Smooth muscle cell (in vitro differentiated cells): ENCODE measurements at regions not wholly inside any gene's neighbourhood (a gene's known extent, or its start where the extent isn't known, plus 50 kb on each side); places are given as distances from the start of the nearest gene placed in this dataset.

ENCODE experiments used
- DNase-seq: peaks from one replicate; lab custom pipeline; 2025; ENCODE audit not compliant: unreplicated experiment; lab: John Stamatoyannopoulos, UW
- H2AFZ ChIP-seq: fragments of 200-600 bp; sonication (generic); 2 replicates; pipeline ENCODE4 v1.6.0; 2016; ENCODE audit warnings: antibody characterized with exemption, low read depth, mild to moderate bottlenecking
- H3F3A ChIP-seq: fragments of 200-600 bp; sonication (generic); 2 replicates; pipeline ENCODE4 v1.6.0; 2017; ENCODE audit warnings: antibody characterized with exemption, low read depth
- H3K27ac ChIP-seq: fragments of 200-600 bp; sonication (generic); 2 replicates; pipeline ENCODE4 v1.5.1; 2016; ENCODE audit warnings: low read depth, mild to moderate bottlenecking
- H3K27me3 ChIP-seq: fragments of 200-600 bp; sonication (generic); 2 replicates; pipeline ENCODE4 v1.6.1; 2016; ENCODE audit warnings: low read depth, mild to moderate bottlenecking
- H3K36me3 ChIP-seq: fragments of 200-600 bp; sonication (generic); 2 replicates; pipeline ENCODE4 v1.5.1; 2016; ENCODE audit warnings: low read depth
- H3K4me1 ChIP-seq: fragments of 200-600 bp; sonication (generic); 2 replicates; pipeline ENCODE4 v1.5.1; 2016; ENCODE audit warnings: low read depth
- H3K4me2 ChIP-seq: fragments of 200-600 bp; sonication (generic); 2 replicates; pipeline ENCODE4 v1.6.0; 2016; ENCODE audit warnings: mild to moderate bottlenecking
- H3K4me3 ChIP-seq: fragments of 200-600 bp; sonication (generic); 2 replicates; pipeline ENCODE4 v1.5.1; 2016; ENCODE audit warnings: mild to moderate bottlenecking
- H3K79me2 ChIP-seq: fragments of 200-600 bp; sonication (generic); 2 replicates; pipeline ENCODE4 v1.6.0; 2016; ENCODE audit warnings: low read depth, mild to moderate bottlenecking
- H3K9ac ChIP-seq: fragments of 200-600 bp; sonication (generic); 2 replicates; pipeline ENCODE4 v1.6.0; 2016; ENCODE audit warnings: low read depth
- H3K9me3 ChIP-seq: fragments of 200-600 bp; sonication (generic); replicated peaks from 2 replicates; pipeline ENCODE4 v1.5.1; 2016; ENCODE audit warnings: low read depth
- H4K20me1 ChIP-seq: fragments of 200-600 bp; sonication (generic); 2 replicates; pipeline ENCODE4 v1.6.0; 2016; ENCODE audit warnings: low read depth
- CTCF ChIP-seq: fragments of 200-600 bp; sonication (generic); IDR thresholded peaks from 2 replicates; pipeline ENCODE4 v1.5.1; 2017; ENCODE audit warnings: borderline replicate concordance, mild to moderate bottlenecking, antibody characterized with exemption; ENCODE audit not compliant: insufficient read depth, poor library complexity, severe bottlenecking
- WGBS: methylation state at CpG from one replicate; pipeline ENCODE4 v1.1.7; 2016; ENCODE audit warnings: low lambda C conversion rate; 5-methylcytosine and 5-hydroxymethylcytosine counted together

GRCh38 chr12:14186193-14186502, 179.3 kb upstream of the ATF7IP start:
- Histone ChIP-seq H3K27ac (no peak overlapping the region), H2AFZ (no peak overlapping the region), H3K4me3 (no peak overlapping the region), H3K79me2 (no peaks in the 10 kb centered on the region), H4K20me1 (no peaks in the 10 kb centered on the region), H3F3A (no peaks in the 10 kb centered on the region), H3K27me3 (no peaks in the 10 kb centered on the region), H3K9ac (no peak overlapping the region), H3K4me2 (no peak overlapping the region), H3K4me1 (peaks cover 4% of the 10 kb centered on the region), H3K36me3 (no peaks in the 10 kb centered on the region), H3K9me3 (no peaks in the 10 kb centered on the region)
- TF ChIP-seq CTCF, result no peak
- DNase-seq, result no peak
- WGBS, result 26% methylated on average over 2 of the region's 2 CpGs

GRCh38 chr12:14187002-14187401, 178.5 kb upstream of the ATF7IP start:
- TF ChIP-seq CTCF, result no peak
- no peak overlapping the region for H3K27ac ChIP-seq
- no peak overlapping the region for H3K4me2 ChIP-seq
- H2AFZ ChIP-seq, result no peak overlapping the region
- DNase-seq, result no peak
- H3K27me3 ChIP-seq, result no peaks in the 10 kb centered on the region
- no peaks in the 10 kb centered on the region for H3F3A ChIP-seq
- H4K20me1 ChIP-seq, result no peaks in the 10 kb centered on the region
- H3K4me3 ChIP-seq, result no peak overlapping the region
- WGBS, result 81% methylated on average over 5 of the region's 5 CpGs
- no peaks in the 10 kb centered on the region for H3K36me3 ChIP-seq
- no peaks in the 10 kb centered on the region for H3K9me3 ChIP-seq
- H3K4me1 ChIP-seq, result peaks cover 4% of the 10 kb centered on the region
- H3K9ac ChIP-seq, result no peak overlapping the region
- H3K79me2 ChIP-seq, result no peaks in the 10 kb centered on the region

- Histone ChIP-seq H2AFZ (no peak overlapping the region), H3K4me3 (no peak overlapping the region), H3F3A (no peaks in the 10 kb centered on the region), H3K9me3 (no peaks in the 10 kb centered on the region), H3K27me3 (no peaks in the 10 kb centered on the region), H3K4me1 (peaks cover 4% of the 10 kb centered on the region), H3K36me3 (no peaks in the 10 kb centered on the region), H3K4me2 (no peak overlapping the region), H3K27ac (no peak overlapping the region), H3K79me2 (no peaks in the 10 kb centered on the region), H4K20me1 (no peaks in the 10 kb centered on the region), H3K9ac (no peak overlapping the region)
- no peak for TF ChIP-seq CTCF
- no peak for DNase-seq
- 94% methylated on average over 9 of the region's 9 CpGs for WGBS
Observed at GRCh38 chr12:14187966-14188365, 177.5 kb upstream of the ATF7IP start.

GRCh38 chr12:14188744-14189143, 176.7 kb upstream of the ATF7IP start:
- Histone ChIP-seq H3K9me3 (no peaks in the 10 kb centered on the region), H3K4me2 (no peak overlapping the region), H3K9ac (no peak overlapping the region), H3K36me3 (no peaks in the 10 kb centered on the region), H3K79me2 (no peaks in the 10 kb centered on the region), H3K4me1 (peaks cover 6% of the 10 kb centered on the region), H3K27me3 (no peaks in the 10 kb centered on the region), H3K27ac (no peak overlapping the region), H3K4me3 (no peak overlapping the region), H4K20me1 (no peaks in the 10 kb centered on the region), H2AFZ (no peak overlapping the region), H3F3A (no peaks in the 10 kb centered on the region)
- no peak for DNase-seq
- WGBS, result 46% methylated on average over 2 of the region's 2 CpGs
- TF ChIP-seq CTCF, result no peak
